GM12892 (cell line): ENCODE measurements at regions not wholly inside any gene's neighbourhood (a gene's known extent, or its start where the extent isn't known, plus 50 kb on each side); places are given as distances from the start of the nearest gene placed in this dataset.

Experiments
- DNase-seq: peaks from one replicate; pipeline ENCODE4 v3.0.0; 2011; ENCODE audit not compliant: insufficient read length
- FAIRE-seq: peaks from 2 replicates; lab custom pipeline; 2011; peaks lifted over from hg19 to GRCh38; lab: Jason Lieb, UNC
- POLR2A ChIP-seq: IDR thresholded peaks from 2 replicates; pipeline ENCODE4 v1.6.1; 2011; ENCODE audit warnings: low read depth, low read length, control low read depth
- POLR2AphosphoS5 ChIP-seq: IDR thresholded peaks from 2 replicates; pipeline ENCODE4 v1.6.1; 2011; ENCODE audit warnings: low read depth, low read length, control low read depth
- TAF1 ChIP-seq: IDR thresholded peaks from 2 replicates; pipeline ENCODE4 v1.6.1; 2011; ENCODE audit warnings: low read depth, mild to moderate bottlenecking, control low read depth, low read length, borderline replicate concordance

DNA sequence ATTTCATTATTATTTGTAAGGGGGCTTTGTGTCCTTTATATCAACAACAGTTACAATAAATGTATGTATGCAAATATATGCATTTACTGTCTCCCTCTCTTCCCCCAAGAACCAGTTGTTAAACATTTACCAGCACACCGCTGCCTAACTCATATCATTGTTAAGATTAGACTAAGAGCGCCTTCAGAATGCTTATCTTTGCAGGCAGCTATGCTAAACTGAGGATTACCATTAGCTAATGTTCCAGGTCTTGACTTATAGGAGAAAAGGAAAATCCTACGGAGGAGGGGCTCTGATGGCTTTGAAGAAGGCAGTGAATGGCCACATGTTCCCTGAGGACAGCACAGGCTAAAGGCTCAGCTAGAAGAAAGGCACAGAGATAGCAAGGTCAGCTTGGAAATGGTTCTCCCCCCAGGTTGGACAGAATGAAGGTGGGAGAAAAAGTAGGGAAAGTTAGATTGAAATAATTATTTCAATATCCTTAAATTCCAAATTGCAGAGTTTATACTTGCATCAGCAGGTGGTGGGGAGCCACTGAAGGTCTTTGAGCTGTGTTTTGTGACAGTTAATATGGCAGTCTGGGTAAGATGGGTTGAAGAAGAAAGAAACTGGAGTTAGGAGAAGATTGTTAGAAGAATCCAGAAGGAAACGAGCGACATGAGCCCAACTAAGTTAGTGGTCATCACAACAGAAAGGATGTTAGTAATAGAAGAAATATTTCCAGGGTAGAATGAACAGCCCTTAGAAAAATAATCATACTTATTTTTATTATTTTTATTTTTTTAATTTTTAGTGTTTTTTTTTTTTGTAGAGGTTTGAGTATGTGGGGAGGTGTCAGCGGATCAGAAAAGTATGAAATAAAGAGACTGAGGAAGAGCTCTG lies 87.0 kb upstream of the MAF start:
- TF ChIP-seq TAF1 (no peak), POLR2AphosphoS5 (no peak), POLR2A (no peak)
- FAIRE-seq (no peak), DNase-seq (no peak)

DNA sequence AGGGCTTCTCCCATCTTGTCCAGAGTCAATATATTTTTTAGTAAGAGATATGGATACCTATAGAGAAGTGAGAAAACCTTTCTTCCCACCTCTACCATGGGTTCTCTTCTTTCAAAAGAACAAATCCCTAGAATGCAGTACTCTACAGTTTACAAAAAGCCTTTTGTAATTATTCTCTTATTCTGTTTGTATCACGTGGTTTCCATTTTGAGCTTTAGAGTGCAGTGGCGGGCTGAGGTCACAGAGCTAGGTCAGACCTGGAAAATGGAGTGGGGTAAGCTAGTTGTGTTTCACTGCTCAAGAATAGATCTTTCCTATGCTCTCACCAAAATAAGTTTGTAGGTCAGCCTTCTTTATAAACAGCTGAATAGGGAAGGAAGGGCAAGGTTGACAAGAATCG lies 85.3 kb upstream of the MAF start:
- FAIRE-seq = no peak
- no peak for DNase-seq
- TF ChIP-seq POLR2AphosphoS5 = no peak
- TF ChIP-seq POLR2A = no peak
- TF ChIP-seq TAF1 = no peak

DNA sequence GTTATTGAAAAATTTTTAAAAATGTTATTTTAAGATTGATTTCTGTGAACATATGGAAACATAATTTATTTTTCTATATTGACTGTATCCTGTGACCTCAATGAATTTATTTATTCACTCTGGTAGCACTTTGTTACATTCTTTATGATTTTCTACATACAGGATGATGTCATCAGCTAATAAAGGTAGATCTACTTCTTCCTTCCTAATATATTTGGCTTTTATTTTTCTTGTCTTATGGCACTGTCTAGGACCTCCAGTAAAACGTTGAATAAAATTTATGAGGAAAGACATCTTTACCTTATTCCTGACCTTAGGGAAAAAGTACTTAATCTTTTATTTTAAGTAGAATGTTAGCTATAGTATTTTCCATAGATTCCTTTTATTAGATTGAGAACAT lies 78.8 kb upstream of the MAF start:
- TF ChIP-seq POLR2AphosphoS5 (no peak), TAF1 (no peak), POLR2A (no peak)
- DNase-seq (no peak), FAIRE-seq (no peak)

DNA sequence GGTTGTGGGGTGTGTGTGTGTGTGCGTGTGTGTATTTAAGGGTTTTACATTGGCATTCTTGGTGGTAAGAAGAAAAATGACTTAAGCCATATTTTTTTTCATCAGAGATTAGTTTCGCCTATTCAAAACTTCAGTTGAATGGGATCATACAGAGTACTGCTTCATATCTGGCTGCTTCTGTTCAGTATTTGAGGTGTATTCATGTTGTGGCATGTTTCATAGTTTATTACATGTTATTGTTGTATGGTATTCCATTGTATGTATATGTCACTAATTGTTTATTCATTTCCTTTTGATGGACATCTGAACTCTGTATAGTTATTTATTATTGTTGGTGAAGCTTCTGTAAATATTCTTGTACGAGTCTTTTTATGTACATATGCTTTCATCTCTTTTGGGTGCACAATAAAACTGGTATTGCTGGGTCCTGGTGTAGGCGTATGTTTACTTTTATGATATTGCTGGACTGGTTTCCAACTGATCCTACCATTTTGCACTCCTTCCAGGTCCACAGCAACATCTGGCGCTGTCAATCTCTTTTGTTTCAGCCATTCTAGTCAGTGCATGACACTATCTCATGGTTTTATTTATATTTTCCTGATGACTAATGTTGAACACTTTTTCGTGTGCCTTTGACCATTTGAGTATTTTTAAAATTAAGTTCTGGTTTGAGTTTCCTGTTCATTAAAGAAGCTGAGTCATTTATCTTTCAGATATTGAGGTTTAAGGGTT lies 77.4 kb upstream of the MAF start:
- no peak for FAIRE-seq
- no peak for DNase-seq
- TF ChIP-seq POLR2AphosphoS5 (no peak), POLR2A (no peak), TAF1 (no peak)

- no peak for DNase-seq
- no peak for FAIRE-seq
- no peak for TF ChIP-seq TAF1
- TF ChIP-seq POLR2A = no peak
- TF ChIP-seq POLR2AphosphoS5 = no peak
Measured at GRCh38 chr16:79673635-79674034, 73.1 kb upstream of the MAF start.

DNA sequence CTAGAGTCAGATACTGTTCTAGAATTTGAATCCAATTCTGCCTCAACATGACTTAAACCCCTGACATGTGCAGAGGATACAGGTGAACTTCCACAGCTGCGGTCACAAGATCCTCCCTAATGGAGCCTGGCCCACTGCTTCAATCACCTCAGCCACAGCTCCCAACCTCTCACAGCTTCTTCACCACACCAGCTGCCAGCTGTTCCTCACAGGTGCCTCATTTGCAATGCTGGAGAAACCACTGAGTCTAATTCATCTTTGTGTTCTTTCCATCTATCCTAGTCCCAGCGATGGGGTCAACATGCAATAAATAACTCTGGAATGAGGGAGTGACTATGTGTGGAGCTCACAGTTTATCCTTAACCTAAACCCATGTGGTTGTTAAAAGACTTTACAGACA lies 72.0 kb upstream of the MAF start:
- FAIRE-seq = no peak
- TF ChIP-seq TAF1 (no peak), POLR2AphosphoS5 (no peak), POLR2A (no peak)

GRCh38 chr16:79668502-79668901 lies 68.0 kb upstream of the MAF start:
- no peak for FAIRE-seq
- no peak for DNase-seq
- TF ChIP-seq POLR2A = no peak
- no peak for TF ChIP-seq POLR2AphosphoS5
- TF ChIP-seq TAF1 = no peak

More for the DNA sequence above, 72.0 kb upstream of the MAF start:
- DNase-seq = no peak

- DNase-seq (no peak), FAIRE-seq (no peak)
- no peak for TF ChIP-seq TAF1
- no peak for TF ChIP-seq POLR2AphosphoS5
- TF ChIP-seq POLR2A = no peak
Measured at GRCh38 chr16:79665970-79666369, 65.4 kb upstream of the MAF start.

- no peak for TF ChIP-seq TAF1
- TF ChIP-seq POLR2A = no peak
- no peak for TF ChIP-seq POLR2AphosphoS5
- DNase-seq (no peak), FAIRE-seq (no peak)
Measured at GRCh38 chr16:79664407-79664806, 63.9 kb upstream of the MAF start.

DNA sequence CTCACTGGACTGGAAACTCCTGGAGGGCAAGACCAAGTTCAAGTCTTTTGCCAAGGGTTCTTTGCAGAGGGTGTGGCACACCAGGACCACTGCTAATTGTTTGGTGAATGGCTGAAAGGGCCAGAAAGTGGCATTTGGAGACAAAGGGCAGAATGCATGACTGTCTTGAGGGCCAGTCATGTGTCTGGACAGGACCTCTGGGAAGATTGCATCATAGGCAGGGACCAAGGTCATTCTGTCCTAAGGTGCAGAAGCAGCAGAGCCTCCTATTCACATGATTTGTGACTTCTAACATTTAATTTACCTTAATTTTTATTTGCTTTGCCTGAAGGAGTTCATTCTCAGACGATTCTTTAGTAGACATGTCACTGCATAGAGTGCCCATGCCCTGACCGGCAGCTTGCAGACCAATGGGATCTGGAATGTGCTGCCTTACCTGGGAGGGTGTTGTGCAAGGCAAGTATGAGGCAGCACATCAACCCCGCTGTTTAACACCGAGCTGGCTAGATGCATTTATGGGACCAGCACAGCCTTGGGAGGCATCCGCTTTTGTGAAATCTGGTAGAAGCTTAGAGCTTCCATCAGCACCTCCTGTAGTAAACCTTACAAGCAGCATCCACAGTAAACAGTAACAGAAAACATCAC lies 62.3 kb upstream of the MAF start:
- TF ChIP-seq POLR2A = no peak
- TF ChIP-seq TAF1 = no peak
- no peak for TF ChIP-seq POLR2AphosphoS5
- no peak for DNase-seq
- FAIRE-seq = no peak

DNA sequence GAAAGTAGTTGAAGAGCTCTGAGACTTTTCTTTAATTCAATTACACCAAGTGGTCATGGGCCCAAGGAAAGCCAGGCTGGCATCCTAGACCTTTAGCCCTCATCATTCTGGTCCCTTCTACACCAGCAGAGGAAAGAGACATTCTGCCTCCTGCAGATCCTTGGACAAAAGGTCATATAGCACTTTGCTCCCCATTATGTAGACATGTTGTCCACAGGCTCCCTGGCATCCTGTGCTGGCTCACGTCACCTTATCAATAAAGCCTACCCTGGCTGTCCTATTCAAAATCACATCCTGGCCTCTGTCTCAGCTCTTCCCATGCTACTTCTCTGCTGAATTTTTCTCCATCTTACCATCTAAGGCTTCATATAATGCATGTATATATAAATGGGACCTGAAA lies 61.6 kb upstream of the MAF start:
- DNase-seq (no peak), FAIRE-seq (no peak)
- TF ChIP-seq POLR2A (no peak), TAF1 (no peak), POLR2AphosphoS5 (no peak)

GRCh38 chr16:79661578-79661977 lies 61.0 kb upstream of the MAF start:
- DNase-seq (no peak), FAIRE-seq (no peak)
- no peak for TF ChIP-seq TAF1
- TF ChIP-seq POLR2AphosphoS5 = no peak
- no peak for TF ChIP-seq POLR2A
